ENCODE measurements at regions not wholly inside any gene's neighbourhood (a gene's known extent, or its start where the extent isn't known, plus 50 kb on each side); places are given as distances from the start of the nearest gene placed in this dataset.

DNA sequence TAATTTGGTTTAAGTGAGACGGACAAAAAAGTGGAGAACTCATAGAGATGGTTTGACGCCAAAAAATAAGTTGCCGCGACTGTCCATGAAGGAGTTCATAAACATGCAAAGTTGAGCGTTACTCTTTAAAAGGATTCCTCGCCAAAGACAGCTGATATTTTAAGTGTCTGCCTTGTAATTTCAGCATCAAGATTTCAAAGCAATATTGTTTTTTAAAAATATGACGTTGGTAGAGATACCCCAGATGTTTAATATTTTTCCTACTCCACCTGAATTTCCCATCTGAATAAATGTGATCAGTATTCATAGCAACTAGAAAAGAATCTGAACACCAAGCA, 155.0 kb downstream of the TUSC7 start:
- intact Hi-C loops (cut with DNase I; ENCODE audit: low total_unique reads): no loop called here

DNA sequence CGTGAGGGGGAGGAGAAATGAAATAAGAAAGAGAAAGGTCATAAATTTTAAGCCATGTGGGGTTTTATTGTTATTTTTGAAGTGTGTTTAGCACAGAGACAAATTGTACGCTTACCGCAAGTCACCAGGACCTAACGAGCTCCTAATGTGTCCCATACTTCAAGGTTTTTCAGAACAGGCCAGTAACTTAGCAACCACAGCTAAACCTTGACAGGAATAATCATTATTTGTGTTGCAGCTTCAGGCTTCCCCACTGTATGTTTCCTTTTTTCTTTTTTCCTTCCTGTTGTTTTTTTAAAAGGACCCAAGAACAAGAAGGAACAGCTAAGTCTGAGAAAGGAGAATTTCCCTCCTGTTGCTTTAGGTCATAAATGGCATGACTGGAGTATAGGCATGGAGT, 160.8 kb downstream of the TUSC7 start:
- Histone ChIP-seq H3K27me3 (no peaks in the 10 kb centered on the region), H3K27ac (no peak overlapping the region), H3K4me1 (no peaks in the 10 kb centered on the region), H3K4me3 (no peak overlapping the region), H3K36me3 (no peaks in the 10 kb centered on the region), H3K9me3 (peaks cover 0 to 2% (median 0%) of the 10 kb centered on the region in 4 donors)
- intact Hi-C loops (cut with DNase I; ENCODE audit: low total_unique reads): no loop called here
- no peak for DNase-seq
- no peak for TF ChIP-seq CTCF (IDR thresholded peaks at IDR 0.05)
- no peak for TF ChIP-seq EP300 (IDR thresholded peaks at IDR 0.05)
- TF ChIP-seq POLR2A (IDR thresholded peaks at IDR 0.05): no peak
- TF ChIP-seq POLR2AphosphoS5 (IDR thresholded peaks at IDR 0.05): no peak
- 64 to 70% (median 66%) methylated on average over 4 of the region's 4 CpGs for WGBS, 5 donors

More for the DNA sequence above, 155.0 kb downstream of the TUSC7 start:
- DNase-seq: no peak
- no peaks in the 10 kb centered on the region for H3K36me3 ChIP-seq
- peak overlapping the region in 3 of 4 donors; percentile 30 to 38 (median 37) for H3K4me3 ChIP-seq
- WGBS, 5 donors: 16 to 30% (median 26%) methylated on average over 7 of the region's 7 CpGs
- H3K9me3 ChIP-seq: no peaks in the 10 kb centered on the region
- no peak overlapping the region for H3K27ac ChIP-seq
- TF ChIP-seq EP300 (IDR thresholded peaks at IDR 0.05): no peak
- no peak for TF ChIP-seq POLR2A (IDR thresholded peaks at IDR 0.05)
- no peak for TF ChIP-seq CTCF (IDR thresholded peaks at IDR 0.05)
- no peak for TF ChIP-seq POLR2AphosphoS5 (IDR thresholded peaks at IDR 0.05)
- H3K4me1 ChIP-seq: peaks cover 0 to 24% (median 9%) of the 10 kb centered on the region in 4 donors
- H3K27me3 ChIP-seq: no peaks in the 10 kb centered on the region

DNA sequence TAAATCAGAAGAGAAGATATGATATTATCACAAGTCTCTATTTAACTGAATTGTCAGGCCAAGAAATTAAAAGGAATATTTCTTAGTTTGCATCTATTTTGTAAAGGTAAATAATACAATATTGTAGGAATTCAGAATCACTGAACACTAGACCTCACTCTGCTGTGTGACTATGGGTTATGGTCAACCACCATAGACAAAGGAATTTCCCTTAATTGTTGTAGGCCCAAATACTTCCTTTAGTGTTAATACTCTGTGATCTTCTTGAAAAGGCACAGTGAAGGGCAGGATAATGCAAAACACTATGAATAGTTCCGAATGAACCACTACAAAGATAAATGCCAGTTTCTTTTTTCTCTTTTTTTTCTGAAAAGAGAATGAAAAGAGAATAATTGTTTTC, 162.3 kb downstream of the TUSC7 start:
- Histone ChIP-seq H3K27ac (no peak overlapping the region), H3K9me3 (peaks cover 0 to 4% (median 0%) of the 10 kb centered on the region in 4 donors), H3K36me3 (no peaks in the 10 kb centered on the region), H3K4me1 (no peaks in the 10 kb centered on the region), H3K27me3 (no peaks in the 10 kb centered on the region), H3K4me3 (no peak overlapping the region)
- WGBS, 5 donors: 86 to 95% (median 87%) methylated on average over 1 of the region's 1 CpG
- TF ChIP-seq POLR2A (IDR thresholded peaks at IDR 0.05) (no peak), EP300 (IDR thresholded peaks at IDR 0.05) (no peak), CTCF (IDR thresholded peaks at IDR 0.05) (no peak), POLR2AphosphoS5 (IDR thresholded peaks at IDR 0.05) (no peak)
- DNase-seq: no peak
- intact Hi-C loops (cut with DNase I; ENCODE audit: low total_unique reads): no loop called here

GRCh38 chr3:116872688-116873087, 163.1 kb downstream of the TUSC7 start:
- TF ChIP-seq EP300 (IDR thresholded peaks at IDR 0.05) (no peak), POLR2AphosphoS5 (IDR thresholded peaks at IDR 0.05) (no peak), POLR2A (IDR thresholded peaks at IDR 0.05) (no peak), CTCF (IDR thresholded peaks at IDR 0.05) (no peak)
- intact Hi-C loops (cut with DNase I; ENCODE audit: low total_unique reads): no loop called here
- Histone ChIP-seq H3K27me3 (no peaks in the 10 kb centered on the region), H3K9me3 (peaks cover 0 to 4% (median 0%) of the 10 kb centered on the region in 4 donors), H3K4me3 (no peak overlapping the region), H3K4me1 (no peaks in the 10 kb centered on the region), H3K27ac (no peak overlapping the region), H3K36me3 (no peaks in the 10 kb centered on the region)
- WGBS, 5 donors: 76 to 91% (median 84%) methylated on average over 2 of the region's 2 CpGs
- DNase-seq: no peak
